ENCODE measurements at regions not wholly inside any gene's neighbourhood (a gene's known extent, or its start where the extent isn't known, plus 50 kb on each side); places are given as distances from the start of the nearest gene placed in this dataset.

DNA sequence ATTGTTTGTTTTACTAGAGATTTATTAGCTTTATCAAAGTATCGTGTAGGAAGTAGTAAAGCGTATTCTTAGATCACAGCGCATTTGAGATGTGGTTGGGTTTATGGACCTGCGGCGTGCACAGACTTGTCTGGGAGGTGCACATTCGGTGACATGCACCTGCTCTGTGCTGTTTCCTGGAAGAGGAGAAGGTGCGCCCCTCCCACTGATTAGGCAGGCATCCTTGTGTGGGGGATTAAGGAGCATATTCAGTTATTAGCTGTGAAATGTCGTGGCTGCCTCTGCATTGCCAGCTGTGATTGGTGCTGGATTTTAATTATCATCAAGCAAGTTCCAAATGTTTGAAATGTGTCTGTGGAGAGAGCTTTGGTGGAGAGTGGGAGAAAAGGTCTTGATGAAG, 903.8 kb upstream of the RBFOX1 start:
- Histone ChIP-seq H3K36me3 (ENCODE audit: control insufficient read depth, insufficient read depth, low read length) (no peaks in the 10 kb centered on the region), H3K4me1 (ENCODE audit: control insufficient read depth, insufficient read depth, low read length) (no peaks in the 10 kb centered on the region), H3K27ac (ENCODE audit: insufficient read depth, low read depth, low read length, poor library complexity, severe bottlenecking) (no peak overlapping the region), H3K9me3 (ENCODE audit: control insufficient read depth, low read length) (no peaks in the 10 kb centered on the region), H3K27me3 (ENCODE audit: control insufficient read depth, insufficient read depth, low read length, poor library complexity, severe bottlenecking) (no peaks in the 10 kb centered on the region), H3K4me3 (ENCODE audit: insufficient read depth, low read depth, low read length) (no peak overlapping the region)
- WGBS, 2 experiments = 98 to 99% methylated on average over 8 of the region's 8 CpGs

DNA sequence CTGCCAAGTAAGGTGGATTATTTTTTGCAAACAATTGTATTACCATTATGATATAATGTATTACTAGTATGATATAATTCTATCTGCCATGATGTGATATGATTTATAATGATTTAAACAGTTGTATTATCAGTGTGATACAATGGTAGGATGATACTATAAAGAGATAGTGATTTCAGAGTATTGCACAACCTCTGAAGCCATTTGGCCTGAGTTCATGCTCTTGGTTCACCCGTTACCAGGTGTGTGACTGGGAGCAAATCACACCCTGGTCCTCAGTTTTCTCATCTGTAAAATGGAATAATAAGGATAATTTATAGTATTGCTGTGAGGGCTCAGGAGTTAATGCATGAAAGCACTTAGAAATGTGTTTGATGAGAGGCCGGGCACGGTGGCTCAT, 905.0 kb upstream of the RBFOX1 start:
- Histone ChIP-seq H3K4me3 (ENCODE audit: insufficient read depth, low read depth, low read length) (no peak overlapping the region), H3K4me1 (ENCODE audit: control insufficient read depth, insufficient read depth, low read length) (no peaks in the 10 kb centered on the region), H3K9me3 (ENCODE audit: control insufficient read depth, low read length) (no peaks in the 10 kb centered on the region), H3K27ac (ENCODE audit: insufficient read depth, low read depth, low read length, poor library complexity, severe bottlenecking) (no peak overlapping the region), H3K27me3 (ENCODE audit: control insufficient read depth, insufficient read depth, low read length, poor library complexity, severe bottlenecking) (no peaks in the 10 kb centered on the region), H3K36me3 (ENCODE audit: control insufficient read depth, insufficient read depth, low read length) (no peaks in the 10 kb centered on the region)
- 92 to 93% methylated on average over 3 of the region's 3 CpGs for WGBS, 2 experiments

DNA sequence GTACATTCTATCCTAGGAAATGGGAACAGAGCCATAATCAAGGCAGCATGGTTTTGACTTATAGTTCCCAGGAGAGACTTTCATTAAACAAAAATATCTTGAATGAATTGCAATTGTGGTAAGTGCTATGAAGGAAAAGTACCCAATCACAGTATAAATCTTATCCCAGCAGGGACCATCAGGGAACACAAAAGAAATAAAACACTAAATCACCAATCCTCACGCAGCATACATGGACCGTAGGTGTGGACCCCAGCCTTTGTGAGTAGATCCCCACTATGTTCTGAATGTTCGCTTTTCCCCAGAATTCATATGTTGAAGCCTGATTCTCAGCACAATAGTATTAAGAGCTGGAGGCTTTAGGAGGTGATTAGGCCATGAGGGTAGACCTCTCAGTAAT, 925.0 kb upstream of the RBFOX1 start:
- Histone ChIP-seq H3K27ac (ENCODE audit: insufficient read depth, low read depth, low read length, poor library complexity, severe bottlenecking) (no peak overlapping the region), H3K4me1 (ENCODE audit: control insufficient read depth, insufficient read depth, low read length) (no peaks in the 10 kb centered on the region), H3K36me3 (ENCODE audit: control insufficient read depth, insufficient read depth, low read length) (no peaks in the 10 kb centered on the region), H3K27me3 (ENCODE audit: control insufficient read depth, insufficient read depth, low read length, poor library complexity, severe bottlenecking) (no peaks in the 10 kb centered on the region), H3K4me3 (ENCODE audit: insufficient read depth, low read depth, low read length) (no peak overlapping the region), H3K9me3 (ENCODE audit: control insufficient read depth, low read length) (no peaks in the 10 kb centered on the region)
- WGBS, 2 experiments = 94 to 98% methylated on average over 3 of the region's 3 CpGs

GRCh38 chr16:6406028-6406427, 926.6 kb upstream of the RBFOX1 start:
- H3K4me3 ChIP-seq (ENCODE audit: insufficient read depth, low read depth, low read length) = no peak overlapping the region
- WGBS, 2 experiments = 91 to 100% methylated on average over 1 of the region's 1 CpG
- no peaks in the 10 kb centered on the region for H3K9me3 ChIP-seq (ENCODE audit: control insufficient read depth, low read length)
- H3K4me1 ChIP-seq (ENCODE audit: control insufficient read depth, insufficient read depth, low read length) = no peaks in the 10 kb centered on the region
- H3K27ac ChIP-seq (ENCODE audit: insufficient read depth, low read depth, low read length, poor library complexity, severe bottlenecking) = no peak overlapping the region
- H3K27me3 ChIP-seq (ENCODE audit: control insufficient read depth, insufficient read depth, low read length, poor library complexity, severe bottlenecking) = no peaks in the 10 kb centered on the region
- H3K36me3 ChIP-seq (ENCODE audit: control insufficient read depth, insufficient read depth, low read length) = no peaks in the 10 kb centered on the region

DNA sequence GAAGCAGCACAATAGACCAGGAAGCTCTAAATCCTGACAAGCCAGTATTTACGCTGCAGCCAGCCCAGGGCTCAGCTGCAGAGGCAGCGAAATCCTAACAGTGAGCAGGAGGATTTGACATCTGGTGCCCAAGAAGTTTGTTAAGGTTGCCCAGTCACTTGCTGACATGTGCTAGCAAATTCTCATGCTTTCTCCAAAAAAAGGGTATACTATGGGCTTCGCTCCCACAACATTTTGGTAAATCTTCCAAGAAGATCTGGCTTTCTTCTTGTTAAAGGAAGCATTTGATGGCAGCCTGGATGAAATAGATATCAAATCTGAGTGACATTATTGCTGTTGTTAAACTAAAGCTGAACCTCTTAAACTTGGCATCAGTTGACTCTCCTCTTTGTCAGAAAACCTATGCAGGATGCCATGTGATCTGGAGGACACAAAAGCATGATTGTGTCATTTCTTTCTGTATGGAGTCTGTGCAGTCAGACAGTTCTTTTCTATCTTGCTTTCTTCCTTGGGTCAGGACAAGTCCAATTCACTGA, 949.7 kb upstream of the RBFOX1 start:
- WGBS, 2 experiments = 92% methylated on average over 3 of the region's 3 CpGs
- Histone ChIP-seq H3K27me3 (ENCODE audit: control insufficient read depth, insufficient read depth, low read length, poor library complexity, severe bottlenecking) (no peaks in the 10 kb centered on the region), H3K27ac (ENCODE audit: insufficient read depth, low read depth, low read length, poor library complexity, severe bottlenecking) (no peak overlapping the region), H3K4me3 (ENCODE audit: insufficient read depth, low read depth, low read length) (no peak overlapping the region), H3K36me3 (ENCODE audit: control insufficient read depth, insufficient read depth, low read length) (no peaks in the 10 kb centered on the region), H3K9me3 (ENCODE audit: control insufficient read depth, low read length) (no peaks in the 10 kb centered on the region), H3K4me1 (ENCODE audit: control insufficient read depth, insufficient read depth, low read length) (peaks cover 4% of the 10 kb centered on the region)

- Histone ChIP-seq H3K9me3 (ENCODE audit: control insufficient read depth, low read length) (no peaks in the 10 kb centered on the region), H3K4me1 (ENCODE audit: control insufficient read depth, insufficient read depth, low read length) (peaks cover 4% of the 10 kb centered on the region), H3K27ac (ENCODE audit: insufficient read depth, low read depth, low read length, poor library complexity, severe bottlenecking) (no peak overlapping the region), H3K4me3 (ENCODE audit: insufficient read depth, low read depth, low read length) (no peak overlapping the region), H3K27me3 (ENCODE audit: control insufficient read depth, insufficient read depth, low read length, poor library complexity, severe bottlenecking) (no peaks in the 10 kb centered on the region), H3K36me3 (ENCODE audit: control insufficient read depth, insufficient read depth, low read length) (no peaks in the 10 kb centered on the region)
- 95% methylated on average over 6 of the region's 6 CpGs for WGBS, 2 experiments
These were observed 950.7 kb upstream of the RBFOX1 start for GRCh38 chr16:6381896-6382295.

- H3K27me3 ChIP-seq (ENCODE audit: control insufficient read depth, insufficient read depth, low read length, poor library complexity, severe bottlenecking) = no peaks in the 10 kb centered on the region
- H3K4me3 ChIP-seq (ENCODE audit: insufficient read depth, low read depth, low read length) = no peak overlapping the region
- no peaks in the 10 kb centered on the region for H3K9me3 ChIP-seq (ENCODE audit: control insufficient read depth, low read length)
- peaks cover 8% of the 10 kb centered on the region for H3K4me1 ChIP-seq (ENCODE audit: control insufficient read depth, insufficient read depth, low read length)
- no peaks in the 10 kb centered on the region for H3K36me3 ChIP-seq (ENCODE audit: control insufficient read depth, insufficient read depth, low read length)
- WGBS, 2 experiments = 93% methylated on average over 11 of the region's 11 CpGs
- H3K27ac ChIP-seq (ENCODE audit: insufficient read depth, low read depth, low read length, poor library complexity, severe bottlenecking) = no peak overlapping the region
These were observed 954.7 kb upstream of the RBFOX1 start for GRCh38 chr16:6377956-6378355.

DNA sequence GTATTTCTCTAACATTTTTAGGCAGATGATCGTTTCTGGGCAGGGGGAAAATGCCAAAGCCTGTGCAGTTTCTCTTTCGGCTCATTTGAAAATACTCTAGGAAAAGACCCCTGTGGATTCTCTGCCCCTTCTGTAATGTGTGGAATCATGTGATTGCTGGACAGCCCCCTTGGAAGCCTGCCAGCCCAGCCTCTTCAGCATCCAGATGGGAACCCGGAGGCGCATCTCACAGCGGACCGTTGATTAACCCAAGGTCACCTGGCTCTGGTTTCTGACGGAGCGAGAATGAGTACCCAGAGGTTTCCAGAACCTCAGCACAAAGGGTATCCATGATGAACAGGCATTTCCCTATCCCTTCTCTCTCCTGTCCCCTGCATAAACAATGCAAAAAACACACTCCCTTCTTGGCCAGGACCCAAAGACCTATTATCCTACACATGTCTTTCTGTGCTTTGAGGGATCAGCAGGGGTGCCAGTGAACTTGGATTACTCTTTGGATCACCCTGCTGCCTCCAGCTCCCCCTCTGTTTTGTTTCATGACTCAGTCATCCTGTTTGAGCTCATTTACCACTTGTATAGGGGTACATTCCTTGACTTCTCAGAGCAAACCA, 957.1 kb upstream of the RBFOX1 start:
- no peaks in the 10 kb centered on the region for H3K27me3 ChIP-seq (ENCODE audit: control insufficient read depth, insufficient read depth, low read length, poor library complexity, severe bottlenecking)
- peaks cover 6% of the 10 kb centered on the region for H3K4me1 ChIP-seq (ENCODE audit: control insufficient read depth, insufficient read depth, low read length)
- 61 to 67% methylated on average over 8 of the region's 8 CpGs for WGBS, 2 experiments
- H3K27ac ChIP-seq (ENCODE audit: insufficient read depth, low read depth, low read length, poor library complexity, severe bottlenecking) = no peak overlapping the region
- no peaks in the 10 kb centered on the region for H3K9me3 ChIP-seq (ENCODE audit: control insufficient read depth, low read length)
- no peaks in the 10 kb centered on the region for H3K36me3 ChIP-seq (ENCODE audit: control insufficient read depth, insufficient read depth, low read length)
- no peak overlapping the region for H3K4me3 ChIP-seq (ENCODE audit: insufficient read depth, low read depth, low read length)

DNA sequence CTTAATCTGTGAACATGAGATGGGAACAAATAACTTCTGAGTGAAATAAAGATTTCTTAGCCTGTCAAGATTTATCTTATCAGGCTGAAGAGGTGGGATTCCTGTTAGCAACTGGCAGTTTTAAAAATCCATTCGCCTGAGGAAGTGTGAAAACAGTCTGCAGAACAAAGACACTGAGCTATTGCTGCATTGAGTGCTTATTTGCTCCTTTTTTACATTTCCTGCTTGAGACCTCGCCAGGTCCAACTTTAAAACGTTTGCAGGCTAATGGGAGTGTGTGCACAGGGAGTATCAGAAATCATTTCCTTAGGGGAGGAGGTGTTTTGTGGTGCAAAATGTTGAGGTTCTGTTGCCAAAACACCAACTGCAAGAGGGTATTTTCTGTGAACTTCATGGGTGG, 957.8 kb upstream of the RBFOX1 start:
- WGBS, 2 experiments = 44 to 46% methylated on average over 3 of the region's 3 CpGs
- no peaks in the 10 kb centered on the region for H3K27me3 ChIP-seq (ENCODE audit: control insufficient read depth, insufficient read depth, low read length, poor library complexity, severe bottlenecking)
- no peaks in the 10 kb centered on the region for H3K9me3 ChIP-seq (ENCODE audit: control insufficient read depth, low read length)
- peaks cover 6% of the 10 kb centered on the region for H3K4me1 ChIP-seq (ENCODE audit: control insufficient read depth, insufficient read depth, low read length)
- H3K4me3 ChIP-seq (ENCODE audit: insufficient read depth, low read depth, low read length) = no peak overlapping the region
- no peak overlapping the region for H3K27ac ChIP-seq (ENCODE audit: insufficient read depth, low read depth, low read length, poor library complexity, severe bottlenecking)
- no peaks in the 10 kb centered on the region for H3K36me3 ChIP-seq (ENCODE audit: control insufficient read depth, insufficient read depth, low read length)

DNA sequence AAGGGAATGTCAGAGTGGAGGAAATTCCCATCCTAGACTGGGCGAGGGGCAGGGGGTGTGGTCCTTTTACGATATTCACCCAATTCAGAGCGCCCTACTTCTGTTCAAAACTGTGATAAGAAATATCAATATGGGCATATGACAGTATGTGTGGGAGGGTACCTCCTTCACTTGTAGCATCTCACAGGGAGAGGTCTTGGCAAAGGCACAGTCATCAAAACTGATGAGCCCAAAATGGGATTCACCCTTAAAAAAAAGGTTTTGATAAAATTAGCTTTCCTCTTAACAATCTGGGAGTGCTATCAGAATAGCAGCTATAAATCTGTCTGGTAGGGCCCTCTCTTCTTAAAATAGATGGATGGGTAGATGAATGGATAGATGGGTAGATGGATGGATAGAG, 967.8 kb upstream of the RBFOX1 start:
- 97 to 100% methylated on average over 3 of the region's 3 CpGs for whole genome bisulfite sequencing, 2 experiments
- Histone ChIP-seq H3K27me3 (ENCODE audit: control insufficient read depth, insufficient read depth, low read length, poor library complexity, severe bottlenecking) (no peaks in the 10 kb centered on the region), H3K36me3 (ENCODE audit: control insufficient read depth, insufficient read depth, low read length) (no peaks in the 10 kb centered on the region), H3K4me1 (ENCODE audit: control insufficient read depth, insufficient read depth, low read length) (no peaks in the 10 kb centered on the region), H3K27ac (ENCODE audit: insufficient read depth, low read depth, low read length, poor library complexity, severe bottlenecking) (no peak overlapping the region), H3K4me3 (ENCODE audit: insufficient read depth, low read depth, low read length) (no peak overlapping the region), H3K9me3 (ENCODE audit: control insufficient read depth, low read length) (no peaks in the 10 kb centered on the region)
